ENCODE measurements at regions not wholly inside any gene's neighbourhood (a gene's known extent, or its start where the extent isn't known, plus 50 kb on each side); places are given as distances from the start of the nearest gene placed in this dataset.

DNA sequence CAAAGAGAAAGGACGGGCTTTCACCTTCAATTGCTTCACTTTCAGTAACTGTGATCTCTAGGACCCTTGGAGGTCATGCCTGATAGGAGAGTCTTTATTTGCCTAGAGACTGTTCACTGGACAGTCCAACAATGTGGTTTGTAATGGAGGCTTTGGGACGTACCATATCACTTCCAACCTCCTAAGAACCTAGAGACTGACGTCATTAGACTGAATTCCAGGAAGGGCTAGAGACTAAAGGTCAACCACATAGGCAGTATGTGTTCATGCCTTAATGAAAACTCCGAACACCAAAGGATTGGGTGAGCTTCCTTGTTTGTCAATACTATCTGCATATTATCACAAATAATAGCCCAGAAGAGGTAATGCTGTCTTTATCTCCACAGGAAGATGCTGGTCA lies 53.7 kb upstream of the CNTN5 start:
- no peak for DNase-seq
- Histone ChIP-seq H3K4me3 (ENCODE audit: low read depth, low read length) (no peak overlapping the region), H3K27ac (no peak overlapping the region), H3K27me3 (replicated peaks) (no peaks in the 10 kb centered on the region), H3K36me3 (replicated peaks) (no peaks in the 10 kb centered on the region)
- in situ Hi-C loops (cut with HindIII; ENCODE audit: low pct_ligation_motif_present, low sequenced_read_pairs) = no loop called here
- TF ChIP-seq, protein P1, sequence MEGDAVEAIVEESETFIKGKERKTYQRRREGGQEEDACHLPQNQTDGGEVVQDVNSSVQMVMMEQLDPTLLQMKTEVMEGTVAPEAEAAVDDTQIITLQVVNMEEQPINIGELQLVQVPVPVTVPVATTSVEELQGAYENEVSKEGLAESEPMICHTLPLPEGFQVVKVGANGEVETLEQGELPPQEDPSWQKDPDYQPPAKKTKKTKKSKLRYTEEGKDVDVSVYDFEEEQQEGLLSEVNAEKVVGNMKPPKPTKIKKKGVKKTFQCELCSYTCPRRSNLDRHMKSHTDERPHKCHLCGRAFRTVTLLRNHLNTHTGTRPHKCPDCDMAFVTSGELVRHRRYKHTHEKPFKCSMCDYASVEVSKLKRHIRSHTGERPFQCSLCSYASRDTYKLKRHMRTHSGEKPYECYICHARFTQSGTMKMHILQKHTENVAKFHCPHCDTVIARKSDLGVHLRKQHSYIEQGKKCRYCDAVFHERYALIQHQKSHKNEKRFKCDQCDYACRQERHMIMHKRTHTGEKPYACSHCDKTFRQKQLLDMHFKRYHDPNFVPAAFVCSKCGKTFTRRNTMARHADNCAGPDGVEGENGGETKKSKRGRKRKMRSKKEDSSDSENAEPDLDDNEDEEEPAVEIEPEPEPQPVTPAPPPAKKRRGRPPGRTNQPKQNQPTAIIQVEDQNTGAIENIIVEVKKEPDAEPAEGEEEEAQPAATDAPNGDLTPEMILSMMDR (IDR thresholded peaks at IDR 0.05; ENCODE audit: low read depth, low read length, missing control alignments) = no peak

Data from brain microvascular endothelial cell (primary cell).